Esophagus squamous epithelium (tissue), 5 donors: ENCODE measurements at regions not wholly inside any gene's neighbourhood (a gene's known extent, or its start where the extent isn't known, plus 50 kb on each side); places are given as distances from the start of the nearest gene placed in this dataset.

ENCODE experiments used
- DNase-seq: peaks from one replicate; lab custom pipeline; 2025; lab: John Stamatoyannopoulos, UW
- H3K27ac ChIP-seq, 4 donors: fragments of 200-600 bp; sonication (generic); one replicate each; pipeline ENCODE4 v1.5.1; 2016 to 2019; ENCODE audit warnings: mild to moderate bottlenecking in 1 of 4
- H3K27me3 ChIP-seq, 4 donors: fragments of 200-600 bp; sonication (generic); 1 replicate in 3 of 4; 2 replicates in 1 of 4; pipeline versions ENCODE4 v1.5.1 to v1.6.0; 2017 to 2021; ENCODE audit warnings: antibody characterized with exemption in 1 of 4
- H3K36me3 ChIP-seq, 3 donors: fragments of 200-600 bp; sonication (generic); one replicate each; pipeline ENCODE4 v1.5.1; 2016 to 2019
- H3K4me1 ChIP-seq, 3 donors: fragments of 200-600 bp; sonication (generic); one replicate each; pipeline ENCODE4 v1.5.1; 2017 to 2019
- H3K4me3 ChIP-seq, 4 donors: fragments of 200-600 bp; sonication (generic); 1 replicate in 3 of 4; 2 replicates in 1 of 4; pipeline ENCODE4 v1.5.1; 2016 to 2019; ENCODE audit warnings: mild to moderate bottlenecking in 2 of 4, moderate library complexity in 1 of 4
- H3K9me3 ChIP-seq, 3 donors: fragments of 200-600 bp; sonication (generic); one replicate each; pipeline ENCODE4 v1.5.1; 2016 to 2019
- CTCF ChIP-seq, 6 experiments: fragments of 450-650 bp in 4 of 6; fragments of 200-600 bp in 2 of 6; sonication (generic) in 2 of 6; IDR thresholded peaks; one replicate each; pipeline ENCODE4 v1.5.1; 2016 to 2019; ENCODE audit warnings: antibody characterized with exemption in 6 of 6, mild to moderate bottlenecking in 4 of 6, moderate library complexity in 4 of 6
- POLR2A ChIP-seq, 4 donors: fragments of 450-650 bp; IDR thresholded peaks; one replicate each; pipeline ENCODE4 v1.6.1; 2017; ENCODE audit warnings: antibody characterized with exemption in 4 of 4, mild to moderate bottlenecking in 4 of 4, moderate library complexity in 3 of 4
- WGBS, 2 donors: methylation state at CpG; one replicate each; pipeline ENCODE4 v1.1.5; 2018; 5-methylcytosine and 5-hydroxymethylcytosine counted together
- intact Hi-C: fragments of 100-400 bp; cut with DNase I; formaldehyde crosslinking; loops from one replicate; pipeline ENCODE4 v1.15.0; 2022
- donor health status: DM: yes; HTN: yes; CAD: no.

GRCh38 chr5:143586781-143587362, 183.4 kb upstream of the NR3C1 start:
- DNase-seq = no peak
- TF ChIP-seq CTCF (IDR thresholded peaks at IDR 0.05) (no peak), POLR2A (IDR thresholded peaks at IDR 0.05) (no peak)
- no peak overlapping the region for H3K27ac ChIP-seq
- H3K9me3 ChIP-seq = no peaks in the 10 kb centered on the region
- intact Hi-C loops = no loop called here
- H3K36me3 ChIP-seq = no peaks in the 10 kb centered on the region
- no peaks in the 10 kb centered on the region for H3K27me3 ChIP-seq
- no peak overlapping the region for H3K4me3 ChIP-seq
- 74 to 87% methylated on average over 1 of the region's 1 CpG for WGBS, 2 donors
- no peaks in the 10 kb centered on the region for H3K4me1 ChIP-seq

GRCh38 chr5:143585970-143586369, 182.5 kb upstream of the NR3C1 start:
- TF ChIP-seq CTCF (IDR thresholded peaks at IDR 0.05) (no peak), POLR2A (IDR thresholded peaks at IDR 0.05) (no peak)
- H3K4me3 ChIP-seq = no peak overlapping the region
- no peak for DNase-seq
- intact Hi-C loops = no loop called here
- no peaks in the 10 kb centered on the region for H3K9me3 ChIP-seq
- no peaks in the 10 kb centered on the region for H3K27me3 ChIP-seq
- H3K36me3 ChIP-seq = no peaks in the 10 kb centered on the region
- no peak overlapping the region for H3K27ac ChIP-seq
- H3K4me1 ChIP-seq = no peaks in the 10 kb centered on the region

DNA sequence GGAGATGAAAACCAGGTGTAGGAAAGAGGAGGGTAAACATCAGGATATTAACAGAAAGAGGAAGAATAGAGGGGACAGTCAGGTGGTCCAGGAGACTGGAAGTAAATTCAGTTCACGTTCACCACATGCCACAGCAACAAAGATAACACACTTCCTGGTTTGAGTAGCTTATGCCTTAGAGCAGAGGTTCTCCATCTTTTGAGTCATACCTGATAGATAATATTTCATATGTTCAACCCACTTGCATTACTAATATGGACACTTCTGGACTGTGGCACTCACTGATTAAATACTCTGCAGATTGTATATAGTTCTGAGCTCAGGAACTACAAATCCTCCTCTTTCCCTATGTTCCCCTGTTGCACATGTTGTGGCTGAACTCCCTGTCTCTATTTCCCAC, 179.9 kb upstream of the NR3C1 start:
- no peak overlapping the region for H3K4me3 ChIP-seq
- WGBS, 2 donors = 67 to 80% methylated on average over 1 of the region's 1 CpG
- no peaks in the 10 kb centered on the region for H3K9me3 ChIP-seq
- H3K27me3 ChIP-seq = no peaks in the 10 kb centered on the region
- H3K36me3 ChIP-seq = no peaks in the 10 kb centered on the region
- H3K27ac ChIP-seq = no peak overlapping the region
- TF ChIP-seq POLR2A (IDR thresholded peaks at IDR 0.05) (no peak), CTCF (IDR thresholded peaks at IDR 0.05) (no peak)
- no peak for DNase-seq
- no peaks in the 10 kb centered on the region for H3K4me1 ChIP-seq
- intact Hi-C loops = no loop called here

DNA sequence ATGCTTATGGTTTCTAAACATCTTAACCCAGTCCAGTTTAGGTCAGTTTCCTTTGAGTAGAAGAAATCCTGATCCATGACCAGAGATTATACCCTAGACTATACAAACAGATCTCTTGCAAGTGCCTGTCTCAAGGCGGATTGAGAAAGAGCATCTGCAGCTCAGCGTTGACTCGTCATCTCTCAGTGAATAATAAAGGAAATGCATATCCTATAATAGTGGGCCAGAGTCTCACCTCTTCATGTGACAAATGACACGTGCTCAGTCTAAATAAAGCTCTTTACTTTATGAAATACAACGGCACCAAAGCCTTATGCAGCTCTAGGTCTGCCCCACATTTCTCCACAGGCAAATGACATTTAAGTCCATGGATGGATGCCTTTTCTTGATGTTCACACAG, 179.4 kb upstream of the NR3C1 start:
- Histone ChIP-seq H3K4me3 (no peak overlapping the region), H3K36me3 (no peaks in the 10 kb centered on the region), H3K27me3 (no peaks in the 10 kb centered on the region), H3K4me1 (no peaks in the 10 kb centered on the region), H3K27ac (no peak overlapping the region), H3K9me3 (no peaks in the 10 kb centered on the region)
- TF ChIP-seq CTCF (IDR thresholded peaks at IDR 0.05) (no peak), POLR2A (IDR thresholded peaks at IDR 0.05) (no peak)
- DNase-seq = no peak
- intact Hi-C loops = no loop called here
- 54 to 74% methylated on average over 5 of the region's 5 CpGs for WGBS, 2 donors

GRCh38 chr5:143582176-143582575, 178.7 kb upstream of the NR3C1 start:
- no peaks in the 10 kb centered on the region for H3K36me3 ChIP-seq
- intact Hi-C loops = no loop called here
- peaks cover 0 to 5% (median 0%) of the 10 kb centered on the region in 3 donors for H3K4me1 ChIP-seq
- TF ChIP-seq POLR2A (IDR thresholded peaks at IDR 0.05) = no peak
- TF ChIP-seq CTCF (IDR thresholded peaks at IDR 0.05) = no peak
- 60 to 61% methylated on average over 4 of the region's 4 CpGs for WGBS, 2 donors
- H3K4me3 ChIP-seq = no peak overlapping the region
- no peaks in the 10 kb centered on the region for H3K9me3 ChIP-seq
- no peak for DNase-seq
- H3K27ac ChIP-seq = no peak overlapping the region
- H3K27me3 ChIP-seq = no peaks in the 10 kb centered on the region
